ENCODE measurements at regions not wholly inside any gene's neighbourhood (a gene's known extent, or its start where the extent isn't known, plus 50 kb on each side); places are given as distances from the start of the nearest gene placed in this dataset.
A peak's percentile ranks its signal among the peaks of the same experiment; 100 is the strongest.

GRCh38 chr11:69348414-69349235 lies 54.7 kb downstream of the MYEOV start:
- H3K9me3 ChIP-seq, result peaks cover 5% of the 10 kb centered on the region; the same call in 1 of the 2 replicates
- Mint-ChIP-seq H3K4me1 (ENCODE audit: low read depth, unreplicated experiment) (peaks cover 15% of the 10 kb centered on the region), H3K36me3 (ENCODE audit: insufficient read depth, unreplicated experiment) (no peaks in the 10 kb centered on the region), H3K9me3 (ENCODE audit: unreplicated experiment) (peaks cover 28% of the 10 kb centered on the region), H3K27me3 (ENCODE audit: insufficient read depth, unreplicated experiment) (no peaks in the 10 kb centered on the region), H3K27ac (ENCODE audit: unreplicated experiment) (no peak overlapping the region), H3K4me3 (ENCODE audit: unreplicated experiment) (no peak overlapping the region)
- no peaks in the 10 kb centered on the region for H3K36me3 ChIP-seq (ENCODE audit: control insufficient read depth, insufficient read depth, low read length)
- intact Hi-C loops (cut with micrococcal nuclease; ENCODE audit: unreplicated experiment), result no loop called here
- DNase-seq, result peak in 1 of 2 experiments; percentile 31
- no peaks in the 10 kb centered on the region for H3K27me3 ChIP-seq (replicated peaks; ENCODE audit: control insufficient read depth, insufficient read depth, low read length)
- ChIA-PET CTCF (no interaction called here), POLR2A (interaction anchor here (0.7 kb wide), 1 partner anchor 290 kb away, joined by 3 read pairs; no protein-coding TSS in a partner anchor)
- BruUV-seq (replicated peaks), result no TSS peak
- H3K4me3 ChIP-seq (ENCODE audit: low read depth, low read length), result no peak overlapping the region
- TF ChIP-seq CTCF (IDR thresholded peaks at IDR 0.05; ENCODE audit: insufficient read depth in 1 of 2, low read depth in 1 of 2, low read length in 1 of 2, severe bottlenecking in 1 of 2, unreplicated experiment in 1 of 2), result no peak
- peaks cover 16% of the 10 kb centered on the region for H3K4me1 ChIP-seq

GRCh38 chr11:69350040-69350439 lies 56.1 kb downstream of the MYEOV start:
- ChIA-PET CTCF (no interaction called here), POLR2A (no interaction called here)
- Mint-ChIP-seq H3K9me3 (ENCODE audit: unreplicated experiment) (peaks cover 28% of the 10 kb centered on the region), H3K27ac (ENCODE audit: unreplicated experiment) (no peak overlapping the region), H3K36me3 (ENCODE audit: insufficient read depth, unreplicated experiment) (no peaks in the 10 kb centered on the region), H3K27me3 (ENCODE audit: insufficient read depth, unreplicated experiment) (no peaks in the 10 kb centered on the region), H3K4me3 (ENCODE audit: unreplicated experiment) (no peak overlapping the region), H3K4me1 (ENCODE audit: low read depth, unreplicated experiment) (peaks cover 15% of the 10 kb centered on the region)
- no TSS peak for BruUV-seq (replicated peaks)
- H3K36me3 ChIP-seq (ENCODE audit: control insufficient read depth, insufficient read depth, low read length), result no peaks in the 10 kb centered on the region
- H3K27me3 ChIP-seq (replicated peaks; ENCODE audit: control insufficient read depth, insufficient read depth, low read length), result no peaks in the 10 kb centered on the region
- DNase-seq, result no peak
- peaks cover 5% of the 10 kb centered on the region; the same call in 1 of the 2 replicates for H3K9me3 ChIP-seq
- H3K4me3 ChIP-seq (ENCODE audit: low read depth, low read length), result no peak overlapping the region
- TF ChIP-seq CTCF (IDR thresholded peaks at IDR 0.05; ENCODE audit: insufficient read depth in 1 of 2, low read depth in 1 of 2, low read length in 1 of 2, severe bottlenecking in 1 of 2, unreplicated experiment in 1 of 2), result no peak
- intact Hi-C loops (cut with micrococcal nuclease; ENCODE audit: unreplicated experiment), result no loop called here
- H3K4me1 ChIP-seq, result peaks cover 18% of the 10 kb centered on the region

GRCh38 chr11:69350596-69350995 lies 56.6 kb downstream of the MYEOV start:
- H3K27me3 Mint-ChIP-seq (ENCODE audit: insufficient read depth, unreplicated experiment), result no peaks in the 10 kb centered on the region
- no peak overlapping the region for H3K4me3 ChIP-seq (ENCODE audit: low read depth, low read length)
- no peak overlapping the region for H3K27ac Mint-ChIP-seq (ENCODE audit: unreplicated experiment)
- H3K9me3 Mint-ChIP-seq (ENCODE audit: unreplicated experiment), result peaks cover 28% of the 10 kb centered on the region
- no peak for TF ChIP-seq CTCF (IDR thresholded peaks at IDR 0.05; ENCODE audit: insufficient read depth in 1 of 2, low read depth in 1 of 2, low read length in 1 of 2, severe bottlenecking in 1 of 2, unreplicated experiment in 1 of 2)
- no peak for DNase-seq
- ChIA-PET CTCF (no interaction called here), POLR2A (no interaction called here)
- intact Hi-C loops (cut with micrococcal nuclease; ENCODE audit: unreplicated experiment), result no loop called here
- no peak overlapping the region for H3K4me3 Mint-ChIP-seq (ENCODE audit: unreplicated experiment)
- peaks cover 5% of the 10 kb centered on the region; the same call in 1 of the 2 replicates for H3K9me3 ChIP-seq
- peaks cover 18% of the 10 kb centered on the region for H3K4me1 ChIP-seq
- no TSS peak for BruUV-seq (replicated peaks)
- H3K36me3 ChIP-seq (ENCODE audit: control insufficient read depth, insufficient read depth, low read length), result no peaks in the 10 kb centered on the region
- H3K27me3 ChIP-seq (replicated peaks; ENCODE audit: control insufficient read depth, insufficient read depth, low read length), result no peaks in the 10 kb centered on the region
- H3K4me1 Mint-ChIP-seq (ENCODE audit: low read depth, unreplicated experiment), result peaks cover 15% of the 10 kb centered on the region
- no peaks in the 10 kb centered on the region for H3K36me3 Mint-ChIP-seq (ENCODE audit: insufficient read depth, unreplicated experiment)

Data from Caco-2 (cell line).